ENCODE measurements at regions not wholly inside any gene's neighbourhood (a gene's known extent, or its start where the extent isn't known, plus 50 kb on each side); places are given as distances from the start of the nearest gene placed in this dataset.

DNA sequence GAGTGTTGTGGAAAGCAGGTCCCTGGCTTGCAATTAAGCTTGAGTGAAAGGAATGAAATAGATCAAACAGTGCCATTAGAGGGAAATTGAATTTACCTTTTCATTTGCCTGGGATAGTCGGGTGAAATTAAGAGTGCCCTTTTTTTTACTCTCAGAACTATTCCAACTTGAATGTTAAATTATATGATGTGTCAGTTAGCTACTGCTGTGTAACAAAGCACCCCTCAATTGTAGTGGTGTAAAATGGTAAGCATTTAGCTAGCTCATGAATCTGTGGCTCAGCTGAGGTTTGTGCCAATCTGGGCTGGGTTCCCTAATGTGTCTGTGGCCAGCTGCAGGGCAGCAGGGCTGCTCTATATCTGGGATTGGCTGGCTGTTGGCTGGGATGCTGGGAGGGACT, 571.4 kb downstream of the MN1 start:
- in situ Hi-C loops (cut with MboI; ENCODE audit: low pct_unique_long_range_greater_than_20kb, low sequenced_read_pairs), result no loop called here
- no peak for DNase-seq

- in situ Hi-C loops (cut with MboI; ENCODE audit: low pct_unique_long_range_greater_than_20kb, low sequenced_read_pairs), result no loop called here
- DNase-seq, result no peak
Observed at GRCh38 chr22:27231266-27231665, 570.3 kb downstream of the MN1 start.

- in situ Hi-C loops (cut with MboI; ENCODE audit: low pct_unique_long_range_greater_than_20kb, low sequenced_read_pairs), result no loop called here
- DNase-seq, result no peak
Observed at GRCh38 chr22:27232077-27232476, 569.5 kb downstream of the MN1 start.

DNA sequence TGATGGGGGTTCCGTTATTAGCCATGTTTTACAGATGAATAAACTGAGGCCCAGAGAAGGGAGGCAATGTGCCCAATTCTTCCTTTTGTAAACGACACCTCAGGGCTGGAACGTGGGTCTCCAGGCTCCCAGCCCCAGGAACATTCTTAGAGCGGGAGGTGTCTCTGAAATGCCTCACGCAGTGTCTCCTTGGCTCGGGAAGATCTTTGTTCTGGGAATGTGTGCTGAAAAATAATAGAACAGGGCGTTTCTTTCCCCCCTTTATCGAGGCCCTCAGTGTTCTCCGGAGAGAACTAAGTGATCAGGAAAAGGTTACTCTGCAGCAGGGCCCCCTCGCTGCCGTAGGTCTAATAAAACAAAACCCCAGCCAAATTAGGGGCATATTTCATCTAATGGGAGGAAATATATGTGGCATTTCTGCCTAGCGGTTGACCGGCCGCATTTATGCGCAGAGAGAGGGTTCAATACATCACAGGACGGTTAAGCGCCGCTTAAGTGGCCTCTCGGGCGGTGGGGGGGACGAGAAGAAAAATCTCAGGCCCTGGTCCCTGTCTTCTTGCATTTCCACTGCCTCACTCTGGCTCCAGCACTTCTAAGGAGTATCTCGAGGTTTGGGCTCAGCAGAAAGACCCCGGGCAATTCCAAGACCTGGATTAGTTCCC, 564.3 kb downstream of the MN1 start:
- no peak for DNase-seq
- in situ Hi-C loops (cut with MboI; ENCODE audit: low pct_unique_long_range_greater_than_20kb, low sequenced_read_pairs), result no loop called here

GRCh38 chr22:27238935-27239510, 562.5 kb downstream of the MN1 start:
- in situ Hi-C loops (cut with MboI; ENCODE audit: low pct_unique_long_range_greater_than_20kb, low sequenced_read_pairs), result no loop called here
- peak; percentile 7 for DNase-seq

GRCh38 chr22:27239520-27239919, 562.0 kb downstream of the MN1 start:
- DNase-seq, result no peak
- in situ Hi-C loops (cut with MboI; ENCODE audit: low pct_unique_long_range_greater_than_20kb, low sequenced_read_pairs), result no loop called here

- in situ Hi-C loops (cut with MboI; ENCODE audit: low pct_unique_long_range_greater_than_20kb, low sequenced_read_pairs), result no loop called here
- no peak for DNase-seq
Observed at GRCh38 chr22:27240298-27241075, 561.1 kb downstream of the MN1 start.

- in situ Hi-C loops (cut with MboI; ENCODE audit: low pct_unique_long_range_greater_than_20kb, low sequenced_read_pairs), result no loop called here
- DNase-seq, result no peak
Observed at GRCh38 chr22:27241430-27242321, 559.9 kb downstream of the MN1 start.

DNA sequence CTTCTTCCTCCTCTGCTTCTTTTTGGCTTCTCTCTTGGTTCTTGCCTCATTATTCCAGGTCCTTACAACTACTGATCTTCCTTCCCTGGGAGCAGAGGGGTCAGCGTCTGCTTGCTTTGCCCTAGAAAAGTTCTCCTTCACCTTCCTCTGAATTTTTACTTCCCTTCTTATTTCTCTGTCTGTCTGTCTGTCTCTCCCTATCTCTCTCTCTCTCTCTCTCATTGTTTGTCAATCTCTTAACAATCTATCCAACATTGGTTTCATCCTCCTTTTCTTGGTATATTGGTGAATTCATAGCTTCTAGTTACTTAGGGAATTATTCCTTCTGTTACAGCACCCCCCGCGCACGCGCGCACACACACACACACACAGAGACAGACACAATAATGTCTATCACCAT, 559.1 kb downstream of the MN1 start:
- DNase-seq, result no peak
- in situ Hi-C loops (cut with MboI; ENCODE audit: low pct_unique_long_range_greater_than_20kb, low sequenced_read_pairs), result no loop called here

GRCh38 chr22:27242917-27243589, 558.5 kb downstream of the MN1 start:
- no peak for DNase-seq
- in situ Hi-C loops (cut with MboI; ENCODE audit: low pct_unique_long_range_greater_than_20kb, low sequenced_read_pairs), result no loop called here

DNA sequence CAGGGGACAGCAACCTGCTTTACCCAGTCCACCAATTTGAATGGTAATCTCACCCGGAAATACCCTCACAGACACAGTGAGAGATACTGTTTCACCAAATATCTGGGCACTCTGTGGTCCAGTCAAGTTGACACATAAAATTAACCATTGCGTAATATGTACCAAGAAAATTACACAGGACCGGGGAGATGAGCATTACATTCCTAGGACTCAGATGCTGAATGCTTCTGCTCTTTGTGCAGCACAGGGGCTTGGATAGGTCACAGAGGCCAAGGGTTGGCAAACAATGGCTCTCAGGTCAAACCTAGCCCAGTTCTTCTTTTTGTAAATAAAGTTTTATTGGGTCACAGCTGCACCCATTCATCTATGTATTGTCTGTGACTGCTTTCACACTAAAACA, 557.2 kb downstream of the MN1 start:
- DNase-seq, result no peak
- in situ Hi-C loops (cut with MboI; ENCODE audit: low pct_unique_long_range_greater_than_20kb, low sequenced_read_pairs), result no loop called here

DNA sequence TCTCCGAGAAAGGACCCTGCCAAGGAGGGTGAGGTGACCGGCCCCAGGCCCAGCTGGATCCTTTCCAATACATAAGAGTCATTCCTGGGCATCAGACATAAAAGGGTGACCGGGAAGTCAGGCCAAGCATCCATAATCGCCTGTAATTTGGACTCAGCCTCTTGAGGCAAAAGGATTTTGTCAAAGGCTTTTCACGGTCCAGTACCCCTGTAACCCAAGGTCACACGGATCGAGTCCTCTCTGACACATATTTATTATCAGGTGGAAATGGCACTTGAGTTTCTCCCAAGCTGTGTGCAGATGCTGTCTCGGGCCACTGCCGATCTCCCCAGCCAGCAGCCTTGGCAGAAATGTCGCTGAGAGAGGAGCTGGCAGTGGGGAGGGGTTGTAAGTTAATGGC, 556.5 kb downstream of the MN1 start:
- in situ Hi-C loops (cut with MboI; ENCODE audit: low pct_unique_long_range_greater_than_20kb, low sequenced_read_pairs), result no loop called here
- DNase-seq, result no peak

DNA sequence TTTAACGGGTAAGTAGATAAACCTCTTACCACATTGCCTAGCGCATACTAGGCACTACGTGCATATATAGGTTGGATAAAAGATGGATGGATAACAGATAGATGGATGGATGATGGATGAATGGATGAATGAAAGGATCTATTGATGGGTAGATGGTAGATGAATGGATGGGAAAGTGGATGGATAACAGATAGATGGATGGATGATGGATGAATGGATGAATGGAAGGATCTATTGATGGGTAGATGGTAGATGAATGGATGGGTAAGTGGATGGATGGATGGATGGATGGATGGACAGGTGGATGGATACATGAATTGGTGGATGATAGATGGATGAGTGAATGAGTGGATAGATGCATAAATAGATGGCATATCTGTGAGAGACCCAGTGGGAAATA, 555.0 kb downstream of the MN1 start:
- in situ Hi-C loops (cut with MboI; ENCODE audit: low pct_unique_long_range_greater_than_20kb, low sequenced_read_pairs), result no loop called here
- no peak for DNase-seq

DNA sequence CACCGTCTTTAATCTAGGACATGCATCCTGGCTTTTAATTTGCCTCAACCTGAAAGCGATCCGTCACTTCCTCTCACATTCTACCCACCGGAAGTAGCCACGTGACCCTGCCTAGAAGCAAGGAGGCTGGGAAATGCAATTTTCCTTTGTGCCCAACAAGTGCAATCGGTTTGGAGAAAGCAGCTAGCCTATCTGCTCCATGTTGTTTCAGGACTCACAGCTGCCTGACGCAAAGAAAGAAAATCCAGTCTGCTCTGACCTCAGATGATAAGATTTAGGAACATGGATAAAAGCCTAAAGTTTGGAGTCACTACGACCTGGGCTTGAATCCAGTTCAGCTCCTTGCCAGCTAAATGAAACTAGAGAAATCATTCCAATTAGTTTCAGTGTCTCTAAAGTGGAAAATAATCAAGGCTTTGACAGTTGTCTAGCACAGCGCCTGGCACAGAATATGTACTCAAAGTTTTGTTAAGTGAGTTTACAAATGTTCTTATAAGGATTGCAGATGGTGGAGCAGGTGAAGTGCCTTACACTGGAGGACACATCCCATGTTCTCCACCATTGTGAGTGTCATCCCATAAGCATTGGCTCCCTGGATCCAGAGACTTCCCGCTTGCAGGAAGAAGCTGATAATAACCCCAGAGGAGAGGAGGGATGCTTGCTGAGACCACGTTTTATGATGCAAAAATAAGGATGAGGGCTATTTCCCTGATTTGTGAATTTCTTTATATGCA, 553.7 kb downstream of the MN1 start:
- in situ Hi-C loops (cut with MboI; ENCODE audit: low pct_unique_long_range_greater_than_20kb, low sequenced_read_pairs), result no loop called here
- DNase-seq, result peak; percentile 11

GRCh38 chr22:27250418-27250817, 551.1 kb downstream of the MN1 start:
- no peak for DNase-seq
- in situ Hi-C loops (cut with MboI; ENCODE audit: low pct_unique_long_range_greater_than_20kb, low sequenced_read_pairs), result no loop called here

DNA sequence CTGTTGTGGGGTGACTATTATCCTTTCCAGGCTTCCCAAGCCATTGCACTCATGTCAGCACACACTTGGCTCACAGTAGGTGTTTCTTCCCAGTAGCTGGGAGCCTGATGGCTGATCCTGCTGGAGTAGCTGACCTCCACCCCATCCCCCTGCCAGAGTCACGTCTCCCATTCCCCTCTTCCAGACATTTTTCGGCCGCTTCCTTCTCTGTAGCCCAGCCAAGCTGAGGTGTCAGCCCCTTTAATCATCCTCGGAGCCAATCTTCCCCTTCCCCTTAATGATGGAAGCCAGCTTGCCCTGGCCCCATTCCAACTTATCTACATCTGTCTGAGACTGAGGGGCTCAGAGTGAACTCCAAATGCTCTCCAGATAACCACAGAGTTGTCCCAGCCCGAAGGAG, 550.7 kb downstream of the MN1 start:
- no peak for DNase-seq
- in situ Hi-C loops (cut with MboI; ENCODE audit: low pct_unique_long_range_greater_than_20kb, low sequenced_read_pairs), result no loop called here

GRCh38 chr22:27251563-27251962, 550.0 kb downstream of the MN1 start:
- no peak for DNase-seq
- in situ Hi-C loops (cut with MboI; ENCODE audit: low pct_unique_long_range_greater_than_20kb, low sequenced_read_pairs), result no loop called here

DNA sequence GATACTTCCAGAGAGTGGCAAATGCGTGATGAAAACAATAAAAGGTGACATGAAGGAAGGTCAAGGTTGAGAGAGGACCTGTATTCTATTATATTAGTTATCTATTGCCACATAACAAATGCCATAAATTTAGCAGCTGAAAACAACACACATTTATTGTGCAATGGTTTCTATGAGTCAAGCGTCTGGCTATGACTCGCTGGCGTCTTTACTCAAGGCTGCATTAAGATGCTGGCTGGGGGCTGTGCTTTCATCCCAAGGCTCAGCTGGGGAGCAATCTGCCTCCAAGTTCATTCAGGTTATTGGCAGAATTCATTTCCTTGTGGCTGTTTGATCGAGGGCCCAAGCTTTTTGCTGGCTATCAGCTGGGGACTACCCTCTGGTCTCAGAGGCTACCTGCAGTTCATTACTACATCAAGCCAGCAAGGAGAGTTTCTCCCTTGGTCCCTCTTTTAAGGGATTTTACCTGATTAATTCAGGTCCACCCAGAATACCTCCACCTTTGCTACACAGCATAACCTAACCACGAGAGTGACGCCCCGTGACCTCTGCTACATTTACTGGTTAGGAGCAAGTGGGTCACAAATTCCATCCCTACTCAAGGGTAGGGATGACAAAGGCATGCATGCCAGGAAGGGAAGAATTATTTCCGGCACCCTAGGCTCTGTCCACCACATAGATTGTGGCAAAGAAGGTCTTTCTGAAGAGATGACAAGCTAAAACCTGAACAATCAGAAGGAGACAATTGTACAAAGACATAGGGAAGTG, 549.1 kb downstream of the MN1 start:
- in situ Hi-C loops (cut with MboI; ENCODE audit: low pct_unique_long_range_greater_than_20kb, low sequenced_read_pairs), result no loop called here
- no peak for DNase-seq
